ENCODE measurements at regions not wholly inside any gene's neighbourhood (a gene's known extent, or its start where the extent isn't known, plus 50 kb on each side); places are given as distances from the start of the nearest gene placed in this dataset.
A peak's percentile ranks its signal among the peaks of the same experiment; 100 is the strongest.

GRCh38 chr6:142617158-142617557, 315.4 kb downstream of the ADGRG6 start:
- H3K4me3 ChIP-seq (ENCODE audit: control insufficient read depth in 1 of 2, extremely low read depth in 1 of 2, low read length in 1 of 2), result no peak overlapping the region
- Mint-ChIP-seq H3K36me3 (no peaks in the 10 kb centered on the region), H3K4me3 (no peak overlapping the region), H3K27ac (no peak overlapping the region), H3K4me1 (no peaks in the 10 kb centered on the region), H3K9me3 (no peaks in the 10 kb centered on the region), H3K27me3 (no peaks in the 10 kb centered on the region)
- no CpG with 5 or more reads among the region's 3 CpGs for WGBS (ENCODE audit: insufficient coverage)
- no peaks in the 10 kb centered on the region for H3K9me3 ChIP-seq
- no peaks in the 10 kb centered on the region for H3K27me3 ChIP-seq (replicated peaks in 1 of 2; ENCODE audit: control insufficient read depth in 2 of 2, extremely low read depth in 1 of 2, insufficient read depth in 2 of 2, low read length in 1 of 2)
- H3K4me1 ChIP-seq (ENCODE audit: control insufficient read depth in 1 of 2, extremely low read depth in 1 of 2, insufficient read depth in 2 of 2, low read length in 2 of 2), result no peaks in the 10 kb centered on the region
- DNase-seq (no peak), ATAC-seq (replicated peaks in 1 of 4) (no peak)
- CTCF ChIA-PET, result no interaction called here
- H3K27ac ChIP-seq (ENCODE audit: low read length), result no peak overlapping the region
- H3K36me3 ChIP-seq (ENCODE audit: control insufficient read depth in 2 of 2, extremely low read depth in 1 of 2, insufficient read depth in 1 of 2, low read length in 1 of 2), result no peaks in the 10 kb centered on the region
- POLR2A ChIA-PET, result no interaction called here

DNA sequence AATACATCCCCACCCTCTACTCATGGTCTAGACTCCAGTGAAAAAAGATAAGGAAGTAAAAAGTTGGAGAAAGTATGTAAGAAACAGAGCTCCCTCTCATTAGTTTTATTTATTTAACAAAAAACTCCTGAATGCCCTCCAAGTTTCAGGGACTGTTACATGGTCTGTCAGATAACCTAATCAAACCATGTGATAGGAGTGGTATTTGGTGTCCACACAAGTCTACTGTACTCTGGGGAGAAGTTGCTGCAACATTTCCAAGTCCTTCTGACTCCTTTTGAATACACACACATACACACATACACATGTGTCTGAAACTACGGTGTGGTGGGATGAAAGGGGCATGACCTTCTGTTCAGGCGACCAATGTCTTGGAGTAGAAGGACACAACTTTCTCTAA, 320.0 kb downstream of the ADGRG6 start:
- Histone ChIP-seq H3K27me3 (replicated peaks in 1 of 2; ENCODE audit: control insufficient read depth in 2 of 2, extremely low read depth in 1 of 2, insufficient read depth in 2 of 2, low read length in 1 of 2) (no peaks in the 10 kb centered on the region), H3K36me3 (ENCODE audit: control insufficient read depth in 2 of 2, extremely low read depth in 1 of 2, insufficient read depth in 1 of 2, low read length in 1 of 2) (no peaks in the 10 kb centered on the region), H3K4me3 (ENCODE audit: control insufficient read depth in 1 of 2, extremely low read depth in 1 of 2, low read length in 1 of 2) (no peak overlapping the region), H3K27ac (ENCODE audit: low read length) (no peak overlapping the region), H3K9me3 (no peaks in the 10 kb centered on the region), H3K4me1 (ENCODE audit: control insufficient read depth in 1 of 2, extremely low read depth in 1 of 2, insufficient read depth in 2 of 2, low read length in 2 of 2) (no peaks in the 10 kb centered on the region)
- Mint-ChIP-seq H3K4me1 (no peaks in the 10 kb centered on the region), H3K9me3 (no peaks in the 10 kb centered on the region), H3K27ac (no peak overlapping the region), H3K4me3 (no peak overlapping the region), H3K27me3 (no peaks in the 10 kb centered on the region), H3K36me3 (no peaks in the 10 kb centered on the region)
- DNase-seq (no peak), ATAC-seq (replicated peaks in 1 of 4) (no peak)
- ChIA-PET POLR2A (no interaction called here), CTCF (interaction anchor here in 1 of 2 donors (0.6 kb wide), 1 partner anchor 956 kb away, joined by 3 read pairs; no protein-coding TSS in a partner anchor)
- WGBS (ENCODE audit: insufficient coverage), result no CpG with 5 or more reads among the region's 2 CpGs

DNA sequence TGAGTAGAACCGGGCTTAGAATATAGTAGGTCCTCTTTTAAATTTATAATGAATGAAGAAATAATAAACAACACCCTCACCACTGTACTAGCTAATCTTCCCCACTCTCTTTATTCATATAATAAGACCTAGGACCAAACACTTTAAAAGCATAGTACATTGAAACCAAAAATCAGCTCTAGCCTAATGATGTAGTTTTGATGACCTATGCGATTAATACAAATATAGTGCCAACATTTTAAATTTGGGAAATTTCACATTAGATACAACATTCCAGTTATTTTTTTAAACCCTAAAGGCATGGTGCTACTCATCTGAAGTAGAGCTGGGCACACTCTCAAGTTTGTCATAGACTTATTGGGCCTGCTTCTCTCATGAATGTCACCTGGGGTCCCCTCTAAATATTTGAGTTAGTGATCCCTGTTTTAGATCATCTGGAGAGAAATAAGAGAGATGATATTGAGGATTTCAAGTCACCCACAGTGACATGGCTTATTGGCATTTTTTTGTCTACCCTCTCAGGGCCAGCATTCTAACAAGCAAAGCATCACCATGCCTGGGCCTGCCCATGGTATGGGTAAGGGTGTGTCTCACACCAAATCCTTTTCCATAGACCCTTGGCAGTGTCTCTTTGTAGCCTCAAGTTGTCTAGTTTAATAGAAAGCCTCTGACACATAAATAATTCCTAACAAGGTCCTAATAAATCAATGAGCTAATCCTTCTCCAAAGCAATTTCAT, 319.8 kb downstream of the HIVEP2 start:
- no peaks in the 10 kb centered on the region for H3K9me3 Mint-ChIP-seq
- DNase-seq, result no peak
- Histone ChIP-seq H3K4me3 (ENCODE audit: control insufficient read depth in 1 of 2, extremely low read depth in 1 of 2, low read length in 1 of 2) (no peak overlapping the region), H3K27me3 (replicated peaks in 1 of 2; ENCODE audit: control insufficient read depth in 2 of 2, extremely low read depth in 1 of 2, insufficient read depth in 2 of 2, low read length in 1 of 2) (no peaks in the 10 kb centered on the region), H3K36me3 (ENCODE audit: control insufficient read depth in 2 of 2, extremely low read depth in 1 of 2, insufficient read depth in 1 of 2, low read length in 1 of 2) (no peaks in the 10 kb centered on the region), H3K4me1 (ENCODE audit: control insufficient read depth in 1 of 2, extremely low read depth in 1 of 2, insufficient read depth in 2 of 2, low read length in 2 of 2) (no peaks in the 10 kb centered on the region), H3K27ac (ENCODE audit: low read length) (no peak overlapping the region), H3K9me3 (no peaks in the 10 kb centered on the region)
- no peak overlapping the region for H3K4me3 Mint-ChIP-seq
- H3K36me3 Mint-ChIP-seq, result no peaks in the 10 kb centered on the region
- peaks cover 0 to 3% (median 2%) of the 10 kb centered on the region in 3 donors for H3K4me1 Mint-ChIP-seq
- ChIA-PET POLR2A (no interaction called here), CTCF (no interaction called here)
- no peaks in the 10 kb centered on the region for H3K27me3 Mint-ChIP-seq
- WGBS (ENCODE audit: insufficient coverage), result no CpG with 5 or more reads among the region's 2 CpGs
- H3K27ac Mint-ChIP-seq, result no peak overlapping the region
- no peak for ATAC-seq (replicated peaks in 1 of 4)

DNA sequence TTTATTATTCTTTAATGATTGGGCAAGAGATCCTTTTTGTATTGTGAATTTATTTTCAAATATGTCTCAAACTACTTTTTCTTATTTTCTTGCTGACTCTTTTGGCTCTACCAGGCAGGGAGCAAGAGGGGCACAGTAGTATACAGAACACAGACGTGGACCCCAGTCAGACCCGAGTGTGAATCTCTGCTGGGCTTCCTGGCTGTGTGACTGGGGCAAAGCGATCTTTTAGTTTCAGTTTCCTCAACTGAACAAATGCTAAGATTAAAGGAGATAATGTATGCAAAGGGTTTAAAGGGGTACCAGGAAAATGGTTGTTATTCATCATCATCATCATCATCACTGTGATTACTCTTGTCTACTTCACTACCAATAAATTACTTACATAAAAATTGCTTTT, 317.5 kb downstream of the HIVEP2 start:
- H3K4me1 ChIP-seq (ENCODE audit: control insufficient read depth in 1 of 2, extremely low read depth in 1 of 2, insufficient read depth in 2 of 2, low read length in 2 of 2), result peaks cover 0 to 2% of the 10 kb centered on the region in 2 experiments
- POLR2A ChIA-PET, result no interaction called here
- CTCF ChIA-PET, result no interaction called here
- H3K4me3 ChIP-seq (ENCODE audit: control insufficient read depth in 1 of 2, extremely low read depth in 1 of 2, low read length in 1 of 2), result peak overlapping the region in 1 of 2 donors; percentile 27
- no peaks in the 10 kb centered on the region for H3K36me3 ChIP-seq (ENCODE audit: control insufficient read depth in 2 of 2, extremely low read depth in 1 of 2, insufficient read depth in 1 of 2, low read length in 1 of 2)
- peak overlapping the region in 1 of 2 donors; percentile 8 for H3K27ac Mint-ChIP-seq
- 53% methylated on average over 2 of the region's 3 CpGs for WGBS (ENCODE audit: insufficient coverage)
- no peaks in the 10 kb centered on the region for H3K36me3 Mint-ChIP-seq
- DNase-seq, result peak in 1 of 35 experiments; percentile 15
- H3K4me1 Mint-ChIP-seq, result peaks cover 10 to 14% (median 13%) of the 10 kb centered on the region in 3 donors
- no peaks in the 10 kb centered on the region for H3K9me3 Mint-ChIP-seq
- H3K4me3 Mint-ChIP-seq, result peak overlapping the region; percentile 39 to 72 (median 50)
- no peaks in the 10 kb centered on the region for H3K27me3 Mint-ChIP-seq
- H3K9me3 ChIP-seq, result no peaks in the 10 kb centered on the region
- H3K27ac ChIP-seq (ENCODE audit: low read length), result no peak overlapping the region
- ATAC-seq (replicated peaks in 1 of 4), result no peak
- no peaks in the 10 kb centered on the region for H3K27me3 ChIP-seq (replicated peaks in 1 of 2; ENCODE audit: control insufficient read depth in 2 of 2, extremely low read depth in 1 of 2, insufficient read depth in 2 of 2, low read length in 1 of 2)

DNA sequence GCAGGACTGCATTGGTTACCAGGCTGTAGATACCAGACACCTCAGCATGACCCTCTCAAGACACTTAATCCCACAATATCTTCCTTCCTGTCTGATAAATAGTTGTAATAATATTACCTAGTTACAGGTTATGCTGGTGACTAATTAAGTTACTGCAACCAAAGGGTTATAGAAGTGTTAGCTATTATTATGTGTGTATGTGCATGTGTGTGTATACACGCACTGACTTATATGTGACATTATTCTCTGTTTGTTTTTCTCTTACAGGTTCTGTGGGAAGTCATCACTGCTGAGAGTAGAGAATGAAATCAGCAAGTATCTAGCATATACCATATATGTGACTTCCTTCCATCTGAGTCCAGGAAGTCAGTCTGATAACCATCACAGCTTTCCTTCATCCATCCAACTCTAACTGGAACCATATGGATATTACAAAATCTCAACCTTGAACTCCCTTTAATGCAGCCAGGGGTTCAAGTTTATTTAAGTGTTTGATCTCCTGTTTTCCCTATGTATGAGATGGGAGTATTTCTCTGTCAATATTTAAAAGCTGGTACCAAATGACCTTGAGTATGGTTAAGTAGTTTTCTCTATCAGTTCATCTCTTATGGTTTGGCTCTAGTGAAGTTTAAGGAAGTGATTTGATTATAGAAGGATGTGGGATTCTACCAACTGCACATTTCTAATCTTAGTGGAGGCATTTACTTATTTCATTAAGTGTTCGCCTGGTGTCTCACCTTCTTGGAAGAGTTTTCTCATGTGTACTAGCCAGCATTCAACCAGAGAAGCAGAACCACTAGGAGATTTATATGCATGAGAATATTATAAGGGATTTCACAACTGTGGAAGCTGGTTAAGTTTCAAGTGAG, 313.2 kb downstream of the HIVEP2 start:
- DNase-seq, result no peak
- no peaks in the 10 kb centered on the region for H3K9me3 ChIP-seq
- no peak for ATAC-seq (replicated peaks in 1 of 4)
- H3K4me3 ChIP-seq (ENCODE audit: control insufficient read depth in 1 of 2, extremely low read depth in 1 of 2, low read length in 1 of 2), result no peak overlapping the region
- no peaks in the 10 kb centered on the region for H3K9me3 Mint-ChIP-seq
- no CpG with 5 or more reads among the region's 2 CpGs for WGBS (ENCODE audit: insufficient coverage)
- H3K4me3 Mint-ChIP-seq, result no peak overlapping the region
- peaks cover 10 to 15% (median 13%) of the 10 kb centered on the region in 3 donors for H3K4me1 Mint-ChIP-seq
- POLR2A ChIA-PET, result no interaction called here
- no peaks in the 10 kb centered on the region for H3K36me3 ChIP-seq (ENCODE audit: control insufficient read depth in 2 of 2, extremely low read depth in 1 of 2, insufficient read depth in 1 of 2, low read length in 1 of 2)
- no peak overlapping the region for H3K27ac ChIP-seq (ENCODE audit: low read length)
- CTCF ChIA-PET, result no interaction called here
- H3K4me1 ChIP-seq (ENCODE audit: control insufficient read depth in 1 of 2, extremely low read depth in 1 of 2, insufficient read depth in 2 of 2, low read length in 2 of 2), result peaks cover 0 to 2% of the 10 kb centered on the region in 2 experiments
- no peak overlapping the region for H3K27ac Mint-ChIP-seq
- H3K27me3 ChIP-seq (replicated peaks in 1 of 2; ENCODE audit: control insufficient read depth in 2 of 2, extremely low read depth in 1 of 2, insufficient read depth in 2 of 2, low read length in 1 of 2), result no peaks in the 10 kb centered on the region
- H3K36me3 Mint-ChIP-seq, result no peaks in the 10 kb centered on the region
- peaks cover 0 to 2% of the 10 kb centered on the region in 2 donors for H3K27me3 Mint-ChIP-seq

DNA sequence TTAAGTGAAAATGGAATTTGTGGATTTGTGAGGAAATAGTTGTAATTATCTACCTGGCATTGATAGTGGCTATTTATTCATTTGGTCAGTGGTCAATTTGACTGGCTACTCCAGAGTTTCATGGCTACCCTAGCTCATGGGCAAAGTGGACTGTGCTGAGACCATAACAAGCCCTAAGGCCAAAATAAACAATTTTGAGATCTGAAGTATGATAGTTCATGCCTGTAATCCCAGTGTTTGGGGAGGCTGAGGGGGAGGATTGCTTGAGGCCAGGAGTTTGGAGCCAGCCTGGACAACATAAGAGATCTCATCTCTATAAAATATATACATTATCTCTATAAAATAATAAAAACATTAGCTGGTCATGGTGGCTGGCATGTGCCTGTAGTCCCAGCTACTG, 311.7 kb downstream of the HIVEP2 start:
- H3K9me3 Mint-ChIP-seq, result no peaks in the 10 kb centered on the region
- H3K4me3 Mint-ChIP-seq, result no peak overlapping the region
- H3K36me3 Mint-ChIP-seq, result no peaks in the 10 kb centered on the region
- DNase-seq, result no peak
- Histone ChIP-seq H3K27ac (ENCODE audit: low read length) (no peak overlapping the region), H3K4me3 (ENCODE audit: control insufficient read depth in 1 of 2, extremely low read depth in 1 of 2, low read length in 1 of 2) (no peak overlapping the region), H3K36me3 (ENCODE audit: control insufficient read depth in 2 of 2, extremely low read depth in 1 of 2, insufficient read depth in 1 of 2, low read length in 1 of 2) (no peaks in the 10 kb centered on the region), H3K4me1 (ENCODE audit: control insufficient read depth in 1 of 2, extremely low read depth in 1 of 2, insufficient read depth in 2 of 2, low read length in 2 of 2) (peaks cover 0 to 2% of the 10 kb centered on the region in 2 experiments), H3K27me3 (replicated peaks in 1 of 2; ENCODE audit: control insufficient read depth in 2 of 2, extremely low read depth in 1 of 2, insufficient read depth in 2 of 2, low read length in 1 of 2) (no peaks in the 10 kb centered on the region), H3K9me3 (no peaks in the 10 kb centered on the region)
- CTCF ChIA-PET, result no interaction called here
- H3K27me3 Mint-ChIP-seq, result peaks cover 0 to 2% of the 10 kb centered on the region in 2 donors
- no peak overlapping the region for H3K27ac Mint-ChIP-seq
- H3K4me1 Mint-ChIP-seq, result peaks cover 8 to 13% (median 13%) of the 10 kb centered on the region in 3 donors
- ATAC-seq (replicated peaks in 1 of 4), result no peak
- POLR2A ChIA-PET, result no interaction called here

All from T-cell (primary cell).